DMS114 treated with DMSO at 0.1 percent for 48 hours (cell line): ENCODE measurements at regions not wholly inside any gene's neighbourhood (a gene's known extent, or its start where the extent isn't known, plus 50 kb on each side); places are given as distances from the start of the nearest gene placed in this dataset.

Experiments
- DNase-seq: peaks from one replicate; lab custom pipeline; 2025; ENCODE audit not compliant: unreplicated experiment; lab: John Stamatoyannopoulos, UW

- DNase-seq: no peak
Measured at GRCh38 chr2:217285926-217286325, 426.1 kb upstream of the TNP1 start.

- no peak for DNase-seq
Measured at GRCh38 chr2:217283460-217283859, 423.6 kb upstream of the TNP1 start.

DNA sequence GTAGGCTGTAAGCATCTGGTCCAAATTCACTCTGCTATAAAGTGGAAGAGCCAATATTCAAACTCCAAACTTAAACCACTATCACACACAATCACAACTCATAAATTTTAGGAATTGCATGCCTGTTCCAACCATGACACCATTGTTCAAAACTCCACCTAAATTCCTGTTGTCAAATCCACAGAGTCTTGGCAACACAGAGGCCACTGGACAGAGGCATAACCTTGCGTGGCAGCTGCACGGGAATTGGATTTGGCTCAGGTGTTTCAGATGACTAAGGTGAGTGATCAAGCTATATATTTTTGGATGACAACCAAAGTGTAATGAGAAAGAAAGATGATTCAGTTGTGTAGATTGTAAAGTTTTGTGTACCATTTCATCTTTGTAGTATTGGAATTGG, 422.7 kb upstream of the TNP1 start:
- no peak for DNase-seq

- DNase-seq: no peak
Measured at GRCh38 chr2:217279556-217279955, 419.7 kb upstream of the TNP1 start.

DNA sequence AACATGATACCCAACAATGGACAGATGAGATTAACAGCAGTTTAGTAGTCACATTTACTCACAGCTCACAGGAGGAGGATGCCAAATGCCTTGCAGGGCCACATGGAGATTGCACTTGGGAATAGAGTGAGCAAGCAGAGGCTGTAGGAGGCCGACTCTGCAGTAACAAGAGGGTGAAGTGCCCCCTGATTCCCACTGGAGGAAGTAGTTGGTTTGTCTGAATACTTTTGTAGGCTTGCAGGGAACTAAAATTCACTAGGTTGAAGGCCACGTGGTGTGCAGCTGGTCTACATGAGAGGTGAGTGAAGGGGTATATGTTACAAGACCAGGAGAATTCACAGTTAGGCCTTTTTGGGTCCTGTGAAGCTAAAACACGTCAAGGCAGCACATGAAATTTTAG, 419.3 kb upstream of the TNP1 start:
- DNase-seq: no peak

DNA sequence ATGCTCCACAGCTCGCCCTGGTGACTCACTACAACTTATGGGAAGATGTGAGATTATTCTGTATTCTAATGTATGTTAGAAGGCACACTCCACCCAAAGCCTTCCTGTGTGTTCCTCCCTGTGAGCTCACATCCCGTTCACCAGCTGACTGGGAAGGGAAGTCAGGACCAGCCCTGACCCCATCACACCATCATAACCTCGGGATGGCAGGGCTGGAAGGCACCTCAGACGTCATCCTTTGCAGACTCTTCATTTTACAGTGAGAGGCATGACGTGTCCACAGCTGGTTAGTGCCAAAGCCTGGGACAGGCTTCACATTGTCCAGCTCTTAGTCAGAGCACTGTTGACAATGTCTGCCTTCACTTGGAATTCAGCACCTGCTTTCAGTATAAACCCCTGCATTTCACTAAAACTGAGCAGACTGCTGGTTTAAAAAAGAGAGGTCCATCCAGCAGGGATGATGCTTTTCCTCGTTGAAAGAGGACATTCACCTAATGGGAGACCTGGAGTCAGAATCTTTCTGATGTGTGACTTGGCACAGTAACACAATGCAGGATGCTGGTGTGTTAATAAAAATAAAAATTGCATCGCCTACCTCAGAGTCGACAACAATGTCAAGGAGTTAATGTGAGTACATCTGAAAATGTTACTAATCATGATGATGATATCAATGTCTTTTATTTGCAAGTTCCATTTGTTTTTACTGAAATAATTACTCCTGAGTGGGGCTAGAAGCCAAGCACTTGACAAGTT, 418.0 kb upstream of the TNP1 start:
- DNase-seq: no peak

DNA sequence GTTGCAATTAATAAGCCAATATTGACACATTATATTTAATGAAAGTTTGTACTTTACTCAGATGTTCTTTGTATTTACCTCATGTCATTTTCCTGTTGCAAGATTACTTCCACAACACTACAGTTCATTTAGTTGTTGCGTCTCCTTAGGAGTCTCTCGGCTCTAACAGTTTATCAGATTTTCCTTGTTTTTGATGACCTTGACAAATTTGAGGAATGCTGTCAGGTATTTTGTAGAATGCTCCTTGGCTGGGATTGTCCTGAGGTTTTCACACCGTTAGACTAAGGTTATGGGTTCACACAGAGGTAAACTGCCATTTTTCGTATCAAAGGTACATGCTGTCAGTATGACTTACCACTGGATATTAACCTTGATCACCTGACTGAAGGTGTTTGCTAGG, 416.6 kb upstream of the TNP1 start:
- DNase-seq: no peak

DNA sequence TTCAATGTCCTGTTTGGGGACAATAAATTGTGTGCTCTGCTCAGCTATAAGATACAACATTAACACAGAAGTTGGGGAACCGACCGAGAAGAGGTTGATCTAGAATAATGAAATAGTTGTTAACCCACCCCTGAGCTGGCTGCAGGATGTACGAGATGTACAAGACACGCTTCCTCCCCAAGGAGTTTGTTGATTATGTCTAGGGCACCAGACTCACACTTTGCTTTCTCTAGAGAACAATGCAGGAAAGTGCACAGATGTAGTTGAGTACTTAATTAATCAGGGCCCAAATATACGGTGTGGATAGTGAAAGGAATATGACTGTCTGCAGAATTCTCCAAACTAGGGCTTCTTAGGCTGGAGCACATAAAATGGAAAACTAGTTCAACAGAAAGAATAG, 415.2 kb upstream of the TNP1 start:
- DNase-seq: no peak

DNA sequence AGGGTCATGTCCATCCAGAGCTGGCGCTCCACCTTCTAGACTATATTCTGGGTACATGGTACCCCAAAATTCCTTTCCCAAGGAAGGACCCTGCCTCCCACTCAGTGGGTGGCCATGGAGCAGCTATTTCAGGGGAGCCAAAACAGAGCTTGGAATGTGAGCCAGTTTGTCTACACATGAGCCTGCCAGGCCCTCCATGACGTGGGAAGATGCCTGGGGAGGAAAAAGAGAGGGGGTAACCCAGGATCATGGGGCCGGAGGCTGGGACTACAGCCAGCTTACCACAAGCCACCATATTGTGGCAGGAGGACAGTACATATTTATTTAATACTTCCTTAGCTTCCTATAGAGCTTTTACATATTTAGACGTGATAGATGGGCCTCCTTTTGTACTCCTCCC, 414.7 kb upstream of the TNP1 start:
- no peak for DNase-seq

GRCh38 chr2:217273851-217274250, 414.0 kb upstream of the TNP1 start:
- DNase-seq: no peak

- no peak for DNase-seq
Measured at GRCh38 chr2:217273162-217273561, 413.3 kb upstream of the TNP1 start.

DNA sequence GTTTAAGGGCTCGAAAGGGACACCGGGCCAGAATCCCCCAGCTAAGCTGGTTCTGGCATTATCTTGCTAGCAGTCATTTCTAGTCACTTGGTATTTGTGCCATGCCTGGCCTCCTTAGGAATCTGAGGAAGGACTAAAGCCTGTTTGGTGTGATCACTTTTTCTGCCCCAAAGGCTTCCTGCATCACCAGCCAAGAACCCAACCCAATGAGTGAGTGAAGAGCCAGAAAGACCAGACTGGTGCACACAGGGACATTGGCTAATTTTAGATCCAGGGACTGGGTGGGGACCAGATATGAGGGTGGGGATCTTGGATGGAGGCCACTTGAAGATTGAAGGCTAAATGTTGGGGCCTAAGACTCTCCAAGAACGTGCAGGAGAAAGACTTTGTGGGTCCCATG, 411.9 kb upstream of the TNP1 start:
- DNase-seq: no peak

GRCh38 chr2:217270485-217271121, 410.7 kb upstream of the TNP1 start:
- DNase-seq: no peak

GRCh38 chr2:217269701-217270484, 410.0 kb upstream of the TNP1 start:
- DNase-seq: no peak

GRCh38 chr2:217268978-217269377, 409.1 kb upstream of the TNP1 start:
- no peak for DNase-seq

DNA sequence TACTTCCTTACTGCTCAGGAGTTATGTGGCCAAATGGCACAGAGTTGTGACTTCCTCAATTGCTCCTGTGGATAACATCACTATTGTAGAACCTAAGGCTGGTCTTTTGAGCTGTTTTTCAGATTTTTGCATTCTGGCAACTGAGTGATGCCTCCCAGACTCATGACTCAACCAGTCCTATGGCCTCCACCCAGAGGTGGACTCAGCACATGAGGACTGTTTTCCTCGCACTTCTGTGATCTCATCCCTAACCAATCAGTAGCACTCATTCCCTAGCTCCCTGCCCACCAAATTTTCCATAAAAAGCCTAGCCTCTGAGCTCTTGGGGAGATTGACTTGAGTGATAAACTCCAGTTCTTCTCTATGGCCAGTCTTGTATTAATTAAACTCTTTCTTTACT, 407.9 kb upstream of the TNP1 start:
- no peak for DNase-seq

DNA sequence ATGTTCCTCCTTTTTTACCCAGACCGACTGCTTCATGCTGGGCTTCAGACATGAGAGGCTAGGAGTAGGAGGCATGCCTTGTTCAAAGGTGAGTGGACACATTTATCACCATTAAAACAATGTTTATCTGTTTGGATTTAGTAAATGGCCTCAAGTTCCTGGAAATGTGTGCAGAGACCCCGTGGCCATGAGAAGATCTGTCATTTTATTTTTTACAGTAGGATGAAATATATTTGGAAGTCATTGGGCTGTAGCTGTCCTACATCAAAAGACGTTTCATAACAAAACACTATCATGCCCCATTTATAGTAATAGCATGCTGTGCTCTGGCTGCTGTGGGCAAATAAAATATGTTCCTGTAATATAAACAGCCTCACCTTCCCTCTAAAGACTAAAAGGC, 403.9 kb upstream of the TNP1 start:
- no peak for DNase-seq

DNA sequence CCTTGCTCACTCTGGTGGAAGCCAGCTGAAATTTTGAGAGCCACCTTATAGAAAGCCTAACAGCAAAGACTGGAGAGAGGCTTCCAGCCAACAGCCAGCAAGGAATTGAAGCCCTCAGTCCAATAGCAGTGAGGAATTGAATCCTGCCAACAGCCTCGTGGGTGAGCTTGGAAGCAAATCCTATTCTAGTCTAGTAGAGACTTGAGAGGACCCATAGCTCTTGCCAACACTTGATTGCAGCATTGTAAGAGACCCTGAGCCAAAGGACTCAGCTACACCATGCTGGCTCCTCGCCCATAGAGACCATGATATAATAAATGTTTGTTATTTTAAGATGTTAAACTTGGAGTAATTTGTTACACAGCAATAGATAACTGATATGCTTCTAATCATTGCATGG, 403.0 kb upstream of the TNP1 start:
- DNase-seq: no peak

- DNase-seq: no peak
Measured at GRCh38 chr2:217261452-217261851, 401.6 kb upstream of the TNP1 start.

DNA sequence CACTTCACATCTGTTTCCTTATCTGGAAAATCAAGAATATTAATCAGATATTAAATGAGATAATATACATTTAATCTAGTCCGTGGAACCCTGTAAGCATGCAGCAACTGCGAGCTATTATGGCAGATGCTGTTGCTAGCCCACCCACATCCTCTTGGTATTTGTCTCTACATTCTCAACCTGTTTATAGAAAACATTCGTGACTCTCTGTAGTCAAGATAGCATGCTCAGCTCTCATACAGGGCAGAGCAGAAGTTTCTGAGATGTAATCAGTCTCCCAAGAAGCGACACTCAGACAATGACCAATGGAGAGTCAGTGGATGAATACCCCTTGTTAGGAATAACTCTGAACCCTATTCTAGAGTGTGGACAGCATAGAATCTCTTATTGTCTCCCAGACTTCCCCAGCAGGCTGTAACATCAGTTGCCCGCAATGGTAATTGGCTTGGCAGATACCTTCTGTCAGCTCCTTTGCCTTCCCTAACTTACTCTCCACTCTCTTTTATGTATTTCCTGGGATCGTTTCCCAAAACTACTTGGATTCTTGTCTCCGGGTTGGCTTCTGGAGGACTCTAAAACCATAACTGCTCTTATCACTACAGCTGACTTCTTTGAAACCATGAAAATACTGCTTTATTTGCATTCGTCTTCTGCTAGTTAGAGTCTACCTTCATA, 400.7 kb upstream of the TNP1 start:
- no peak for DNase-seq

DNA sequence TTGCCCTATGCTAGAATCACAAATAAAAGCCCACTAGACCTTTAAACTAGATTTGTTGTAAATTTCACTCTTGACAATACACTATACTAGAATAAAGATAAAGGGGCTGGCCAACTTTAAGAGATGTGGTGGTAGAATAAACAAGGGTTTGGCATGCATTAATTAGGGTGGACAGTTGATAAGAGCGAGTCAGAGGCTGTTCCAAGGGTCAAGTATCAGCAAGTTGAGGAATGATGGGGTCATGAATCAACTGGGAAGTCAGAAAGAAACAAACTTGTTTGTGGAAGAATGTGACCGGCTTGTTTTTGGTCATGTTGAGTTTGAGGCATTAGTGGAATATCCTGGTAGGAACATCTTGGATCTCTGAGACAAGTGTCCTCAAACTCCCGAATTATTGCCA, 398.3 kb upstream of the TNP1 start:
- no peak for DNase-seq

- no peak for DNase-seq
Measured at GRCh38 chr2:217256251-217256650, 396.4 kb upstream of the TNP1 start.
